ENCODE measurements at regions not wholly inside any gene's neighbourhood (a gene's known extent, or its start where the extent isn't known, plus 50 kb on each side); places are given as distances from the start of the nearest gene placed in this dataset.

DNA sequence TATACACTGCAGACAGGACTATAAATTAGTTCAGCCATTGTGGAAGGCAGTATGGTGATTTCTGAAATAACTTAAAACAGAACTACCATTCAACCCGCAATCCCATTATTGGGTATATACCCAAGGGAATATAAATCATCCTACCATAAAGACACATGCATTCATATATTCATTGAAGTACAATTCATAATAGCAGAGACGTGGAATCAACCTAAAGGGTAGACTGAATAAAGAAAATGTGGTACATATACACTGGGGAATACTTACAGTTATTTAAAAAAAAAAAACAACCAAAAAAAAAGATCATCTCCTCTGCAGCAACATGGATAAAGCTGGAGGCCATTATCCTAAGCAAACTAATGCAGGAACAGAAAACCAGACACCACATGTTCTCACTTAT lies 473.9 kb downstream of the TRHDE start:
- Histone ChIP-seq H3K4me1 (ENCODE audit: control insufficient read depth, extremely low read depth, insufficient read depth, low read length) (no peaks in the 10 kb centered on the region), H3K9ac (ENCODE audit: control insufficient read depth, extremely low read depth, insufficient read depth, low read length) (no peak overlapping the region), H3K36me3 (ENCODE audit: control insufficient read depth in 2 of 2, extremely low read depth in 1 of 2, insufficient read depth in 2 of 2, low read length in 2 of 2) (no peaks in the 10 kb centered on the region), H3K4me3 (ENCODE audit: control insufficient read depth in 2 of 3, extremely low read depth in 1 of 3, insufficient read depth in 2 of 3, low read depth in 1 of 3, low read length in 3 of 3) (no peak overlapping the region), H3K79me2 (ENCODE audit: control insufficient read depth, insufficient read depth, low read length) (no peaks in the 10 kb centered on the region), H3K9me1 (ENCODE audit: control insufficient read depth, extremely low read depth, insufficient read depth, low read length) (no peaks in the 10 kb centered on the region), H2AFZ (ENCODE audit: control insufficient read depth, low read length) (no peak overlapping the region), H3K4me2 (ENCODE audit: control insufficient read depth, extremely low read depth, insufficient read depth, low read depth, low read length) (no peak overlapping the region), H4K20me1 (ENCODE audit: control insufficient read depth, extremely low read depth, insufficient read depth, low read length) (no peaks in the 10 kb centered on the region), H3K27me3 (ENCODE audit: control insufficient read depth, extremely low read depth, insufficient read depth, low read length) (no peaks in the 10 kb centered on the region), H3K9me3 (ENCODE audit: control insufficient read depth, low read depth, low read length) (no peaks in the 10 kb centered on the region), H3K27ac (ENCODE audit: control insufficient read depth, insufficient read depth, low read length) (no peak overlapping the region)
- no peak for FAIRE-seq
- no peak for DNase-seq (ENCODE audit: low read depth, low spot score)
- dilution Hi-C loops (cut with MboI; ENCODE audit: extremely low pct_ligation_motif_present, low sequenced_read_pairs) = no loop called here
- no peak for TF ChIP-seq EZH2 (IDR thresholded peaks at IDR 0.05; ENCODE audit: low read length)
- TF ChIP-seq, protein P1, sequence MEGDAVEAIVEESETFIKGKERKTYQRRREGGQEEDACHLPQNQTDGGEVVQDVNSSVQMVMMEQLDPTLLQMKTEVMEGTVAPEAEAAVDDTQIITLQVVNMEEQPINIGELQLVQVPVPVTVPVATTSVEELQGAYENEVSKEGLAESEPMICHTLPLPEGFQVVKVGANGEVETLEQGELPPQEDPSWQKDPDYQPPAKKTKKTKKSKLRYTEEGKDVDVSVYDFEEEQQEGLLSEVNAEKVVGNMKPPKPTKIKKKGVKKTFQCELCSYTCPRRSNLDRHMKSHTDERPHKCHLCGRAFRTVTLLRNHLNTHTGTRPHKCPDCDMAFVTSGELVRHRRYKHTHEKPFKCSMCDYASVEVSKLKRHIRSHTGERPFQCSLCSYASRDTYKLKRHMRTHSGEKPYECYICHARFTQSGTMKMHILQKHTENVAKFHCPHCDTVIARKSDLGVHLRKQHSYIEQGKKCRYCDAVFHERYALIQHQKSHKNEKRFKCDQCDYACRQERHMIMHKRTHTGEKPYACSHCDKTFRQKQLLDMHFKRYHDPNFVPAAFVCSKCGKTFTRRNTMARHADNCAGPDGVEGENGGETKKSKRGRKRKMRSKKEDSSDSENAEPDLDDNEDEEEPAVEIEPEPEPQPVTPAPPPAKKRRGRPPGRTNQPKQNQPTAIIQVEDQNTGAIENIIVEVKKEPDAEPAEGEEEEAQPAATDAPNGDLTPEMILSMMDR (optimal IDR thresholded peaks at IDR 0.05 in 1 of 3, IDR thresholded peaks at IDR 0.05 in 1 of 3, conservative IDR thresholded peaks at IDR 0.05 in 1 of 3; ENCODE audit: extremely low read depth in 1 of 3, insufficient read depth in 2 of 3, low read length in 3 of 3) = no peak

DNA sequence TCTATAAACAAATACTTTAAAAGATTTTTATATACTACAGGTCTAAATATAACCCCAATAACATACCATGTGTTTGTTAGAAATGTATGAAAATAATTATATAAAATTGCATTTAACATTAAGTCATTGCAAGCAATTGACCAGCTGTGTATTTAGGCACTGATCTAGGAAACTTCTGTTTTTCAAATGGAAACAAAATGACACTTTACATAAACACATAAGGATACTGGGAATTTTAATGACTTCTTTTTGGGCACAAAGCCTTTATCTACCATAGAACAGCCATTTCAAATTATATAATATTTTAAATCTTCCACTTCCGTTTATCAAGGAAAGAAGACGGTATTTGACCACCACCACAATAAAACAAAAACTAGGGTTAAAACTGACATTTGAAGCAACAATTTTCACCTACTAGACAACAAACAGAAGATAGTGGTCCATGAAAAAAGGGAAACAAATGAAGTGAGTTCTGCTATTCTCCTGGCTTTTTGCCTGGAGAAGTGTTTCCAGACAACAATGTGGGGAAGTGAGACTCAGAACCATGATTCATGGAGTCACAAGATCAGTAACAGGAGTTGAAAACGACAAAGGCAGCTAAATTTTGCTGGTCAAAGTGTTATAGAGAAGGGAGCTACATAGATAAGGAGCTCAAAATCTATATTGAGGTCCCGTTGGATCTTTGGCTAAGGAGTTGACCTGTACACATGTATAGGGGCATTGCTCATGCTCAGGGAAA lies 475.1 kb downstream of the TRHDE start:
- no peaks in the 10 kb centered on the region for H3K79me2 ChIP-seq (ENCODE audit: control insufficient read depth, insufficient read depth, low read length)
- H3K4me1 ChIP-seq (ENCODE audit: control insufficient read depth, extremely low read depth, insufficient read depth, low read length) = no peaks in the 10 kb centered on the region
- H2AFZ ChIP-seq (ENCODE audit: control insufficient read depth, low read length) = no peak overlapping the region
- H3K27ac ChIP-seq (ENCODE audit: control insufficient read depth, insufficient read depth, low read length) = no peak overlapping the region
- dilution Hi-C loops (cut with MboI; ENCODE audit: extremely low pct_ligation_motif_present, low sequenced_read_pairs) = no loop called here
- H3K4me3 ChIP-seq (ENCODE audit: control insufficient read depth in 2 of 3, extremely low read depth in 1 of 3, insufficient read depth in 2 of 3, low read depth in 1 of 3, low read length in 3 of 3) = no peak overlapping the region
- H3K4me2 ChIP-seq (ENCODE audit: control insufficient read depth, extremely low read depth, insufficient read depth, low read depth, low read length) = no peak overlapping the region
- no peak overlapping the region for H3K9ac ChIP-seq (ENCODE audit: control insufficient read depth, extremely low read depth, insufficient read depth, low read length)
- no peaks in the 10 kb centered on the region for H3K9me1 ChIP-seq (ENCODE audit: control insufficient read depth, extremely low read depth, insufficient read depth, low read length)
- DNase-seq (ENCODE audit: low read depth, low spot score) (no peak), FAIRE-seq (no peak)
- no peaks in the 10 kb centered on the region for H4K20me1 ChIP-seq (ENCODE audit: control insufficient read depth, extremely low read depth, insufficient read depth, low read length)
- TF ChIP-seq EZH2 (IDR thresholded peaks at IDR 0.05; ENCODE audit: low read length) = no peak
- TF ChIP-seq, protein P1 (optimal IDR thresholded peaks at IDR 0.05 in 1 of 3, IDR thresholded peaks at IDR 0.05 in 1 of 3, conservative IDR thresholded peaks at IDR 0.05 in 1 of 3; ENCODE audit: extremely low read depth in 1 of 3, insufficient read depth in 2 of 3, low read length in 3 of 3) = no peak
- H3K9me3 ChIP-seq (ENCODE audit: control insufficient read depth, low read depth, low read length) = no peaks in the 10 kb centered on the region
- no peaks in the 10 kb centered on the region for H3K36me3 ChIP-seq (ENCODE audit: control insufficient read depth in 2 of 2, extremely low read depth in 1 of 2, insufficient read depth in 2 of 2, low read length in 2 of 2)
- no peaks in the 10 kb centered on the region for H3K27me3 ChIP-seq (ENCODE audit: control insufficient read depth, extremely low read depth, insufficient read depth, low read length)

All from keratinocyte (primary cell).